GM23338 (cell line): ENCODE measurements at regions not wholly inside any gene's neighbourhood (a gene's known extent, or its start where the extent isn't known, plus 50 kb on each side); places are given as distances from the start of the nearest gene placed in this dataset.

ENCODE experiments used
- CREB1 ChIP-seq: fragments of 250-450 bp; sonication (Bioruptor Pico); IDR thresholded peaks from 2 replicates; pipeline ENCODE4 v1.5.0; 2020; ENCODE audit warnings: low read depth, mild to moderate bottlenecking, moderate library complexity
- CTCF ChIP-seq, 2 experiments: fragments of 200-600 bp in 1 of 2; sonication (generic) in 1 of 2; conservative IDR thresholded peaks; 2 replicates each; pipeline versions ENCODE4 v1.5.1 to v1.6.1; 2016 to 2017; ENCODE audit warnings: antibody characterized with exemption in 2 of 2, low read depth in 2 of 2, mild to moderate bottlenecking in 2 of 2, moderate library complexity in 1 of 2
- EZH2 ChIP-seq: fragments of 200-600 bp; sonication (generic); IDR thresholded peaks from one replicate; pipeline ENCODE4 v1.8.0; 2017; ENCODE audit warnings: antibody characterized with exemption, mild to moderate bottlenecking, low read depth; ENCODE audit not compliant: unreplicated experiment
- EZH2phosphoT487 ChIP-seq: fragments of 200-600 bp; sonication (generic); IDR thresholded peaks from one replicate; pipeline ENCODE4 v1.8.1; 2018; ENCODE audit warnings: antibody characterized with exemption; ENCODE audit not compliant: unreplicated experiment
- POLR2AphosphoS5 ChIP-seq: IDR thresholded peaks from 2 replicates; pipeline ENCODE4 v1.6.1; 2016; ENCODE audit warnings: antibody characterized with exemption, low read depth
- REST ChIP-seq: IDR thresholded peaks from one replicate; pipeline ENCODE4 v1.6.1; 2018; ENCODE audit warnings: antibody characterized with exemption; ENCODE audit not compliant: unreplicated experiment

GRCh38 chr3:178472941-178473340, 63.3 kb upstream of the KCNMB2 start:
- no peak for TF ChIP-seq EZH2phosphoT487
- TF ChIP-seq POLR2AphosphoS5: no peak
- TF ChIP-seq EZH2: no peak
- TF ChIP-seq CTCF (conservative IDR thresholded peaks at IDR 0.05; ENCODE audit: low read depth in 2 of 2): no peak
- TF ChIP-seq REST: no peak
- no peak for TF ChIP-seq CREB1 (CRISPR knock-in tag)
